Keratinocyte (primary cell): ENCODE measurements at regions not wholly inside any gene's neighbourhood (a gene's known extent, or its start where the extent isn't known, plus 50 kb on each side); places are given as distances from the start of the nearest gene placed in this dataset.

ENCODE experiments used
- DNase-seq: peaks from one replicate; pipeline ENCODE4 v3.0.0-alpha.2; 2011; ENCODE audit warnings: low read depth, missing footprints, low spot score
- FAIRE-seq: peaks from 2 replicates; lab custom pipeline; 2011; peaks lifted over from hg19 to GRCh38; lab: Jason Lieb, UNC
- H2AFZ ChIP-seq: 2 replicates; pipeline ENCODE4 v1.6.0; 2012; ENCODE audit warnings: low read length, control low read depth, inconsistent platforms; ENCODE audit not compliant: control insufficient read depth
- H3K27ac ChIP-seq: 2 replicates; pipeline ENCODE4 v1.5.1; 2011; ENCODE audit warnings: low read length; ENCODE audit not compliant: control insufficient read depth, insufficient read depth
- H3K27me3 ChIP-seq: 3 replicates; pipeline ENCODE4 v1.6.0; 2011; ENCODE audit warnings: low read length; ENCODE audit not compliant: control insufficient read depth, insufficient read depth; ENCODE audit errors: extremely low read depth
- H3K36me3 ChIP-seq, 2 experiments: 2 replicates in 1 of 2; 3 replicates in 1 of 2; pipeline ENCODE4 v1.5.1; 2011; ENCODE audit warnings: low read length in 2 of 2, mild to moderate bottlenecking in 1 of 2; ENCODE audit not compliant: control insufficient read depth in 2 of 2, insufficient read depth in 2 of 2; ENCODE audit errors: extremely low read depth in 1 of 2
- H3K4me1 ChIP-seq: 3 replicates; pipeline ENCODE4 v1.5.1; 2011; ENCODE audit warnings: low read length; ENCODE audit not compliant: control insufficient read depth, insufficient read depth; ENCODE audit errors: extremely low read depth
- H3K4me2 ChIP-seq: 3 replicates; pipeline ENCODE4 v1.6.0; 2011; ENCODE audit warnings: low read depth, low read length; ENCODE audit not compliant: control insufficient read depth, insufficient read depth; ENCODE audit errors: extremely low read depth
- H3K4me3 ChIP-seq, 3 experiments: fragments of 200-600 bp in 1 of 3; sonication (generic) in 1 of 3; 2 replicates in 2 of 3; 3 replicates in 1 of 3; pipeline ENCODE4 v1.5.1; 2011 to 2016; ENCODE audit warnings: low read length in 3 of 3, mild to moderate bottlenecking in 3 of 3, control low read depth in 2 of 3, inconsistent platforms in 1 of 3, low read depth in 1 of 3, mixed read lengths in 1 of 3, mixed run types in 1 of 3, moderate library complexity in 1 of 3; ENCODE audit not compliant: control insufficient read depth in 2 of 3, insufficient read depth in 2 of 3; ENCODE audit errors: extremely low read depth in 1 of 3
- H3K79me2 ChIP-seq: 2 replicates; pipeline ENCODE4 v1.6.0; 2012; ENCODE audit warnings: low read length; ENCODE audit not compliant: control insufficient read depth, insufficient read depth
- H3K9ac ChIP-seq: 3 replicates; pipeline ENCODE4 v1.6.0; 2011; ENCODE audit warnings: low read length; ENCODE audit not compliant: control insufficient read depth, insufficient read depth; ENCODE audit errors: extremely low read depth
- H3K9me1 ChIP-seq: 3 replicates; pipeline ENCODE4 v1.6.0; 2011; ENCODE audit warnings: low read length; ENCODE audit not compliant: control insufficient read depth, insufficient read depth; ENCODE audit errors: extremely low read depth
- H3K9me3 ChIP-seq: 2 replicates; pipeline ENCODE4 v1.5.1; 2012; ENCODE audit warnings: low read depth, low read length; ENCODE audit not compliant: control insufficient read depth
- H4K20me1 ChIP-seq: 3 replicates; pipeline ENCODE4 v1.6.0; 2011; ENCODE audit warnings: low read length; ENCODE audit not compliant: control insufficient read depth, insufficient read depth; ENCODE audit errors: extremely low read depth
- EZH2 ChIP-seq: IDR thresholded peaks from one replicate; pipeline ENCODE4 v1.6.1; 2012; ENCODE audit warnings: inconsistent platforms, mild to moderate bottlenecking, low read length, moderate library complexity
- dilution Hi-C: fragments of 300-500 bp; cut with MboI; formaldehyde crosslinking; loops from one replicate; pipeline ENCODE4 v1.7.0; 2020; ENCODE audit warnings: low sequenced_read_pairs; ENCODE audit not compliant: extremely low pct_ligation_motif_present
- TF ChIP-seq, protein P1 (sequence below), 3 experiments: IDR thresholded peaks in 1 of 3; conservative IDR thresholded peaks in 1 of 3; optimal IDR thresholded peaks in 1 of 3; 2 replicates in 2 of 3; 3 replicates in 1 of 3; pipeline versions ENCODE3 to v1.5.1; 2011; ENCODE audit warnings: low read length in 3 of 3, mild to moderate bottlenecking in 3 of 3, moderate library complexity in 2 of 3, control low read depth in 1 of 3, inconsistent platforms in 1 of 3; ENCODE audit not compliant: insufficient read depth in 2 of 3; ENCODE audit errors: extremely low read depth in 1 of 3

DNA sequence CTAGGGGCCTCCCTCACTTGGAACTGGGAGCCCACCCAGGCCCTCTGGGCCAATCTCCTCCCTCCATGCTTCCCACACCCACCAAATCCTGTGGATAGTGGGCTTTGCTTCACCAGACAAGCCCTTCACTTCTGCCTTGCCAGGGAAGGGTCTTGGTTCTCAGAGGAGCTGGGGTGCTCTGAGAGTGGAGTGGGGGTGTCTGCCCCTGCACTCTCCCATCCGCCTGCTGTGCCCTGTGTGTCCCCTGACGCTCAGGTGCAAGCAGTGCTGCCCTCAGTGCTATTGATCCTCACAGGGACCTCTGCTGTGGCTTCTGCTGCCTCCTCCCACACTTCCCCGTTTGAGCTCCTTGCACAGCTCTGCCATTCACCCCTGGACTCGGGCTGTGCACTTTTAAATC lies 117.3 kb upstream of the NKX1-1 start:
- H3K4me2 ChIP-seq, result no peak overlapping the region
- H4K20me1 ChIP-seq, result no peaks in the 10 kb centered on the region
- H3K36me3 ChIP-seq, result no peaks in the 10 kb centered on the region
- peaks cover 36% of the 10 kb centered on the region for H3K27me3 ChIP-seq
- H3K9me1 ChIP-seq, result no peaks in the 10 kb centered on the region
- H3K4me3 ChIP-seq, result no peak overlapping the region
- dilution Hi-C loops, result no loop called here
- H2AFZ ChIP-seq, result no peak overlapping the region
- no peaks in the 10 kb centered on the region for H3K79me2 ChIP-seq
- DNase-seq (no peak), FAIRE-seq (no peak)
- H3K4me1 ChIP-seq, result no peaks in the 10 kb centered on the region
- H3K9ac ChIP-seq, result no peak overlapping the region
- H3K9me3 ChIP-seq, result no peaks in the 10 kb centered on the region
- TF ChIP-seq, protein P1, sequence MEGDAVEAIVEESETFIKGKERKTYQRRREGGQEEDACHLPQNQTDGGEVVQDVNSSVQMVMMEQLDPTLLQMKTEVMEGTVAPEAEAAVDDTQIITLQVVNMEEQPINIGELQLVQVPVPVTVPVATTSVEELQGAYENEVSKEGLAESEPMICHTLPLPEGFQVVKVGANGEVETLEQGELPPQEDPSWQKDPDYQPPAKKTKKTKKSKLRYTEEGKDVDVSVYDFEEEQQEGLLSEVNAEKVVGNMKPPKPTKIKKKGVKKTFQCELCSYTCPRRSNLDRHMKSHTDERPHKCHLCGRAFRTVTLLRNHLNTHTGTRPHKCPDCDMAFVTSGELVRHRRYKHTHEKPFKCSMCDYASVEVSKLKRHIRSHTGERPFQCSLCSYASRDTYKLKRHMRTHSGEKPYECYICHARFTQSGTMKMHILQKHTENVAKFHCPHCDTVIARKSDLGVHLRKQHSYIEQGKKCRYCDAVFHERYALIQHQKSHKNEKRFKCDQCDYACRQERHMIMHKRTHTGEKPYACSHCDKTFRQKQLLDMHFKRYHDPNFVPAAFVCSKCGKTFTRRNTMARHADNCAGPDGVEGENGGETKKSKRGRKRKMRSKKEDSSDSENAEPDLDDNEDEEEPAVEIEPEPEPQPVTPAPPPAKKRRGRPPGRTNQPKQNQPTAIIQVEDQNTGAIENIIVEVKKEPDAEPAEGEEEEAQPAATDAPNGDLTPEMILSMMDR (optimal IDR thresholded peaks at IDR 0.05 in 1 of 3, IDR thresholded peaks at IDR 0.05 in 1 of 3, conservative IDR thresholded peaks at IDR 0.05 in 1 of 3; ENCODE audit: extremely low read depth in 1 of 3, insufficient read depth in 2 of 3, low read length in 3 of 3), result no peak
- no peak for TF ChIP-seq EZH2
- H3K27ac ChIP-seq, result no peak overlapping the region

DNA sequence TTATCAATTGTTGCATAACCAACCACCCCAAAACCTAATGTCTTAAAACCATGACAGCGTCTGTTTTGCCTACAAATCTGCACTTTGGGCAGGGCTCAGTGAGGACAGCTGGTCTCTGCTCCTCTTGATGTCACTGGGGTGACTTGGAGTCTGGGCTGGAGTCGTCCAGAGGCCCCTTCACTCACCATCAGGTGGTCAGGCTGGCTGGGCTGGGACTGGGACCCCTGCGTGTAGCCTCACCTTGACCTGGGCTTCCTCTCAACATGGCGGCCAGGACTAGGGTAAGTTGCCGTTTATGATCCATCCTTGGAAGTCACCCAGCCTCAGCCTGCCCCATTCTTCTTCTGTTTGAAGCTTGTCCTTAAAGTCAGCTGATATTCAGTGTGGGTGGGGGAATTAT lies 116.8 kb upstream of the NKX1-1 start:
- H3K9me3 ChIP-seq, result no peaks in the 10 kb centered on the region
- H3K27me3 ChIP-seq, result peaks cover 33% of the 10 kb centered on the region
- H3K4me1 ChIP-seq, result no peaks in the 10 kb centered on the region
- DNase-seq (no peak), FAIRE-seq (no peak)
- H3K4me3 ChIP-seq, result no peak overlapping the region
- no peak overlapping the region for H2AFZ ChIP-seq
- H4K20me1 ChIP-seq, result no peaks in the 10 kb centered on the region
- no peak overlapping the region for H3K27ac ChIP-seq
- no peak overlapping the region for H3K4me2 ChIP-seq
- H3K9ac ChIP-seq, result no peak overlapping the region
- H3K79me2 ChIP-seq, result no peaks in the 10 kb centered on the region
- no peaks in the 10 kb centered on the region for H3K36me3 ChIP-seq
- no peaks in the 10 kb centered on the region for H3K9me1 ChIP-seq
- dilution Hi-C loops, result no loop called here
- TF ChIP-seq, protein P1 (optimal IDR thresholded peaks at IDR 0.05 in 1 of 3, IDR thresholded peaks at IDR 0.05 in 1 of 3, conservative IDR thresholded peaks at IDR 0.05 in 1 of 3; ENCODE audit: extremely low read depth in 1 of 3, insufficient read depth in 2 of 3, low read length in 3 of 3), result no peak
- no peak for TF ChIP-seq EZH2
